KMS-11 (cell line): ENCODE measurements at regions not wholly inside any gene's neighbourhood (a gene's known extent, or its start where the extent isn't known, plus 50 kb on each side); places are given as distances from the start of the nearest gene placed in this dataset.

Experiments used
- H2AFZ ChIP-seq: fragments of 200-600 bp; sonication (generic); 2 replicates; pipeline ENCODE4 v1.6.1; 2016; ENCODE audit warnings: antibody characterized with exemption, mixed run types, low read depth
- H3K27ac ChIP-seq: fragments of 200-600 bp; sonication (generic); 2 replicates; pipeline ENCODE4 v1.6.1; 2016; ENCODE audit warnings: mild to moderate bottlenecking, mixed run types
- H3K27me3 ChIP-seq: fragments of 200-600 bp; sonication (generic); 2 replicates; pipeline ENCODE4 v1.6.1; 2017; ENCODE audit warnings: mild to moderate bottlenecking, low read depth, mixed run types, moderate library complexity; ENCODE audit not compliant: insufficient read depth
- H3K36me3 ChIP-seq: fragments of 200-600 bp; sonication (generic); 2 replicates; pipeline ENCODE4 v1.6.1; 2017; ENCODE audit warnings: mild to moderate bottlenecking, mixed run types; ENCODE audit not compliant: insufficient read depth
- H3K4me1 ChIP-seq: fragments of 200-600 bp; sonication (generic); 2 replicates; pipeline ENCODE4 v1.6.1; 2016; ENCODE audit warnings: mild to moderate bottlenecking, low read depth, mixed run types; ENCODE audit not compliant: poor library complexity, severe bottlenecking
- H3K4me2 ChIP-seq: fragments of 200-600 bp; sonication (generic); 2 replicates; pipeline ENCODE4 v1.7.0; 2016; ENCODE audit warnings: mild to moderate bottlenecking, mixed run types
- H3K4me3 ChIP-seq: fragments of 200-600 bp; sonication (generic); IDR thresholded peaks from 2 replicates; pipeline ENCODE4 v1.6.1; 2017; ENCODE audit warnings: low read depth, low read length, mixed read lengths; ENCODE audit not compliant: insufficient read depth
- H3K79me2 ChIP-seq: fragments of 200-600 bp; sonication (generic); 2 replicates; pipeline ENCODE4 v1.6.1; 2016; ENCODE audit warnings: low read depth, mixed run types; ENCODE audit not compliant: insufficient read depth
- H3K9ac ChIP-seq: fragments of 200-600 bp; sonication (generic); 2 replicates; pipeline ENCODE4 v1.6.1; 2016; ENCODE audit warnings: mild to moderate bottlenecking, mixed run types
- H4K20me1 ChIP-seq: fragments of 200-600 bp; sonication (generic); 2 replicates; pipeline ENCODE4 v1.6.1; 2016; ENCODE audit warnings: mild to moderate bottlenecking, mixed run types; ENCODE audit not compliant: insufficient read depth
- TF ChIP-seq, protein P1 (sequence below): fragments of 200-600 bp; sonication (generic); conservative IDR thresholded peaks from 2 replicates; pipeline ENCODE4 v1.6.1; 2017; ENCODE audit warnings: low read depth, mild to moderate bottlenecking, antibody characterized with exemption, low read length, moderate library complexity, mixed read lengths

DNA sequence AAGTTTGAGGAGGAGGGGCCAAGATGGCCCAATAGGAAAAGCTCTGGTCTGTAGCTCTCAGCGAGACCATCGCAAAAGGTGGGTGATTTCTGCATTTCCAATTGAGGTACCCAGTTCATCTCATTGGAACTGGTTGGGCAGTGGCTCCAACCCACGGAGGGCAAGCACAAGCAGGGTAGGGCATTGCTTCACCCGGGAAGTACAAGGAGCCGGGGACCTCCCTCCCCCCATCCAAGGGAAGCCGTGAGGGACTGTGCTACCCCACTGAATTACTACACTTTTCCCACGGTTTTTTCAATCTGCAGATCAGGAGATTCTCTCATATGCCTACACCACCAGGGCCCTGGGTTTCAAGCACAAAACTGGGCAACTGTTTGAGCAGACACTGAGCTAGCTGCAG is 58.0 kb upstream of the EFCAB3 start:
- no peak overlapping the region for H3K9ac ChIP-seq
- H3K4me3 ChIP-seq = no peak overlapping the region
- no peaks in the 10 kb centered on the region for H3K79me2 ChIP-seq
- TF ChIP-seq, protein P1, sequence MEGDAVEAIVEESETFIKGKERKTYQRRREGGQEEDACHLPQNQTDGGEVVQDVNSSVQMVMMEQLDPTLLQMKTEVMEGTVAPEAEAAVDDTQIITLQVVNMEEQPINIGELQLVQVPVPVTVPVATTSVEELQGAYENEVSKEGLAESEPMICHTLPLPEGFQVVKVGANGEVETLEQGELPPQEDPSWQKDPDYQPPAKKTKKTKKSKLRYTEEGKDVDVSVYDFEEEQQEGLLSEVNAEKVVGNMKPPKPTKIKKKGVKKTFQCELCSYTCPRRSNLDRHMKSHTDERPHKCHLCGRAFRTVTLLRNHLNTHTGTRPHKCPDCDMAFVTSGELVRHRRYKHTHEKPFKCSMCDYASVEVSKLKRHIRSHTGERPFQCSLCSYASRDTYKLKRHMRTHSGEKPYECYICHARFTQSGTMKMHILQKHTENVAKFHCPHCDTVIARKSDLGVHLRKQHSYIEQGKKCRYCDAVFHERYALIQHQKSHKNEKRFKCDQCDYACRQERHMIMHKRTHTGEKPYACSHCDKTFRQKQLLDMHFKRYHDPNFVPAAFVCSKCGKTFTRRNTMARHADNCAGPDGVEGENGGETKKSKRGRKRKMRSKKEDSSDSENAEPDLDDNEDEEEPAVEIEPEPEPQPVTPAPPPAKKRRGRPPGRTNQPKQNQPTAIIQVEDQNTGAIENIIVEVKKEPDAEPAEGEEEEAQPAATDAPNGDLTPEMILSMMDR = no peak
- H3K36me3 ChIP-seq = no peaks in the 10 kb centered on the region
- no peaks in the 10 kb centered on the region for H4K20me1 ChIP-seq
- H3K27me3 ChIP-seq = no peaks in the 10 kb centered on the region
- H3K4me2 ChIP-seq = no peak overlapping the region
- no peak overlapping the region for H3K27ac ChIP-seq
- H2AFZ ChIP-seq = no peak overlapping the region
- H3K4me1 ChIP-seq = no peaks in the 10 kb centered on the region

DNA sequence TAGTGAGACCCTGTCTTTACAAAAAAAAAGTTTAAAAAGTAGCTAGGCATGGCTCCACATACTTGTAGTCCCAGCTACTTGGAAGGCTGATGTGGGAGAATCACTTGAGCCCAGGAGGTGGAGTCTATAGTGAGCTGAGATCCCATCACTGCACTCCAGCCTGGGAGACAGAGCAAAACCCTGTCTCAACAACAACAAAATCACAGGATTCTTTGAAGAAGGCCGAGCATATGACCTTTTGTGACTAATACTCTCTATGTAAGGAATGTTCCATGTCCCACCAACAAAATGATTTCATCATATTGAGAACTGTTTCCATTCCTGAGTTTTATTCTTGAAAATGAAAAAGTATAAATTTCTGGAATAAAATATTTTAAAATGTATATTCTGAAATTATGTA is 58.9 kb upstream of the EFCAB3 start:
- TF ChIP-seq, protein P1 = no peak
- Histone ChIP-seq H3K36me3 (no peaks in the 10 kb centered on the region), H3K4me2 (no peak overlapping the region), H4K20me1 (no peaks in the 10 kb centered on the region), H3K27me3 (no peaks in the 10 kb centered on the region), H3K4me1 (no peaks in the 10 kb centered on the region), H3K79me2 (no peaks in the 10 kb centered on the region), H3K9ac (no peak overlapping the region), H3K27ac (no peak overlapping the region), H3K4me3 (no peak overlapping the region), H2AFZ (no peak overlapping the region)

DNA sequence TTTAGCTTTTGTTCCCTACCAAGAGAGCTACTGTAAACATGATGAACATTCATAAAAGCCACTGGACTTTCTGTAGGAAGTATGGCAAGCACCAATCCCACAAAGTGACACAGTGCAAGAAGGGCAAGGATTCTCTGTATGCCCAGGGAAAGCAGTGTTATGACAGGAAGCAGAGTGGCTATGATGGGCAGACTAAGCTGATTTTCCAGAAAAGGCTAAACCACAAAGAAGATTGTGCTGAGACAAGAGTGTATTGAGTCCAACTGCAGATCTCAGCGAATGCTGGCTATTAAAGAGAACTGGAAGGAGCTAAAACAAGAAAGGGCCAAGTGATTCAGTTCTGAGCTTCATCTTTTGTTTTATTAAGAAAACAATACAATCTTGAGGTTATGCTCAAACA is 60.5 kb upstream of the EFCAB3 start:
- H3K9ac ChIP-seq = no peak overlapping the region
- no peaks in the 10 kb centered on the region for H4K20me1 ChIP-seq
- H3K27ac ChIP-seq = no peak overlapping the region
- H2AFZ ChIP-seq = no peak overlapping the region
- no peaks in the 10 kb centered on the region for H3K36me3 ChIP-seq
- no peaks in the 10 kb centered on the region for H3K79me2 ChIP-seq
- H3K4me1 ChIP-seq = no peaks in the 10 kb centered on the region
- no peaks in the 10 kb centered on the region for H3K27me3 ChIP-seq
- TF ChIP-seq, protein P1 = no peak
- no peak overlapping the region for H3K4me3 ChIP-seq
- no peak overlapping the region for H3K4me2 ChIP-seq

DNA sequence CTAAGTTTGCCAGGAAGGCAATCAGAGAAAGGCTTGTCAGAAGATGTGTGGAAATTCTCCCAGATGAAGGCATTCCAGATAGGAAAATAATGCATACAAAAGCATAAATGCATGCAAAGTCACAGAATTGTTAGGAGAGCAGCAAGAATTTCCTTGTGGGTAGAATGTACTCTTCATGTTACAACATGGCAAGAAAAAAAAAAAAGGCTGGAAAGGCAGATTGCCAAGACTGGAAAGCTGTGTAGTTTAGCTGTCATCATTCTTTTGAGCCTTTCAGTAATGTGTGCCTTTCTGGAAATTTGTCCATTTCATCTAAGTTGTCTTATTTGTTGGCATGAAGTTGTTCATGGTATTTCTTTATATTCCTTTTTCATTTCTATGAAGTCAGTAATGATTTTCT is 71.0 kb upstream of the EFCAB3 start:
- Histone ChIP-seq H3K27ac (no peak overlapping the region), H3K27me3 (no peaks in the 10 kb centered on the region), H3K4me3 (no peak overlapping the region), H2AFZ (no peak overlapping the region), H3K79me2 (no peaks in the 10 kb centered on the region), H3K4me2 (no peak overlapping the region), H3K36me3 (no peaks in the 10 kb centered on the region), H4K20me1 (no peaks in the 10 kb centered on the region), H3K4me1 (no peaks in the 10 kb centered on the region), H3K9ac (no peak overlapping the region)
- TF ChIP-seq, protein P1 = no peak

DNA sequence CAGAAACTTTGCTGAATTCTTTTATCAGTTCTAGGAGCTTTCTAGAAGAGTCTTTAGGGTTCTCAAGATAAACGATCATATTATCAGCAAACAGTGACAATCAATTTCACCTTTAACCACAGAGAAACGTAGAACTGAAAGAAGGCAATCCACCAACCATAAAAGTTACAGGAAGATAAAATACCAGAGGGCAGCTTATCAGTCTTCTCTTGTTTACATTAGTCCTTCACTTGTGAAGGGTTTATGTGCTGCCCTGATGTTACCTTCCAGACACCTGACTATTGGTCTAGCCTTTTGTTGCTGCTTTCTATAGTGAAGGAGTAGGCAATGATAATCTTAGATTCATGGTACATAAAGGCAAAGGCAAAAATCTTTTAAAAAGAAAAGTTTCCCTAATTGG is 73.2 kb upstream of the EFCAB3 start:
- Histone ChIP-seq H3K27ac (no peak overlapping the region), H3K9ac (no peak overlapping the region), H3K79me2 (no peaks in the 10 kb centered on the region), H4K20me1 (no peaks in the 10 kb centered on the region), H3K27me3 (no peaks in the 10 kb centered on the region), H3K4me2 (no peak overlapping the region), H3K4me3 (no peak overlapping the region), H2AFZ (no peak overlapping the region), H3K36me3 (no peaks in the 10 kb centered on the region), H3K4me1 (no peaks in the 10 kb centered on the region)
- TF ChIP-seq, protein P1 = no peak
